ENCODE measurements at regions not wholly inside any gene's neighbourhood (a gene's known extent, or its start where the extent isn't known, plus 50 kb on each side); places are given as distances from the start of the nearest gene placed in this dataset.

- TF ChIP-seq POLR2AphosphoS5 (IDR thresholded peaks at IDR 0.05) (no peak), CTCF (IDR thresholded peaks at IDR 0.05) (no peak), EP300 (IDR thresholded peaks at IDR 0.05) (no peak), POLR2A (IDR thresholded peaks at IDR 0.05) (no peak)
Measured at GRCh38 chr10:108039821-108040584, 875.5 kb upstream of the SORCS1 start.

Data from upper lobe of left lung (tissue), 4 donors.